Effector memory CD8-positive, alpha-beta T cell (primary cell): ENCODE measurements at regions not wholly inside any gene's neighbourhood (a gene's known extent, or its start where the extent isn't known, plus 50 kb on each side); places are given as distances from the start of the nearest gene placed in this dataset.

Experiments
- ATAC-seq: fragments of 150-1000 bp; cut with Tn5 transposase; replicated peaks from 2 replicates; pipeline ENCODE4 v1.10.0; 2021; ENCODE audit warnings: mild to moderate bottlenecking, moderate library complexity
- DNase-seq, 3 experiments: peaks; one replicate each; pipeline ENCODE4 v3.0.0; 2021
- H3K27ac Mint-ChIP-seq, 2 donors: one replicate each; pipeline ENCODE4 v1.8.0; 2022; ENCODE audit warnings: mild to moderate bottlenecking in 2 of 2, mixed read lengths in 2 of 2, moderate library complexity in 2 of 2
- H3K27me3 Mint-ChIP-seq, 2 donors: one replicate each; pipeline ENCODE4 v1.8.0; 2022; ENCODE audit warnings: mixed read lengths in 2 of 2
- H3K36me3 Mint-ChIP-seq: one replicate; pipeline ENCODE4 v1.8.0; 2022; ENCODE audit warnings: mild to moderate bottlenecking, moderate library complexity, mixed read lengths; ENCODE audit not compliant: insufficient read depth
- H3K4me1 Mint-ChIP-seq, 2 donors: one replicate each; pipeline ENCODE4 v1.8.0; 2022; ENCODE audit warnings: low read depth in 2 of 2, mixed read lengths in 2 of 2
- H3K4me3 Mint-ChIP-seq, 2 donors: one replicate each; pipeline ENCODE4 v1.8.0; 2022; ENCODE audit warnings: mild to moderate bottlenecking in 2 of 2, mixed read lengths in 2 of 2, moderate library complexity in 2 of 2
- H3K9me3 Mint-ChIP-seq, 2 donors: one replicate each; pipeline ENCODE4 v1.8.0; 2022; ENCODE audit warnings: mixed read lengths in 2 of 2

DNA sequence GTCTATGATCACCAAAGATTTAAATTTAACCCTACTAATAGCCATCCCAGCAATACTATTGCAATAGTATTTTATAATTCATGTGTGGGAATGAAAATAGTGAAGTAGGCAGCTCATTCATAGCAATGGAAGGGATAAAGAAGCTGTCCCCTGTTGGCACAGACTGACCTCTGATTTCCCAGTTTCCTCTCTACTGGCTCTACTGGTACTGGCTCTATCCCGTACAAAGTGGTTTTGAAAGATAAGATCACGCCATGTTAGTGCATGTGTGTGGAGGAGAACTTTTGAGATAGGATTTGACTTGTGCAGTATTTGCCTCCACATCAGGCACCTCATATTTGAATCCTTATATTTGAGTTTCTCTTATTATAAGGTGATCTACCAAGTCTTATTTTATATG, 227.3 kb upstream of the ADGRL2 start:
- no peaks in the 10 kb centered on the region for H3K4me1 Mint-ChIP-seq
- no peaks in the 10 kb centered on the region for H3K36me3 Mint-ChIP-seq
- H3K27me3 Mint-ChIP-seq, result no peaks in the 10 kb centered on the region
- H3K27ac Mint-ChIP-seq, result no peak overlapping the region
- no peak overlapping the region for H3K4me3 Mint-ChIP-seq
- no peak for ATAC-seq
- no peak for DNase-seq
- peaks cover 7% of the 10 kb centered on the region in 2 donors for H3K9me3 Mint-ChIP-seq

DNA sequence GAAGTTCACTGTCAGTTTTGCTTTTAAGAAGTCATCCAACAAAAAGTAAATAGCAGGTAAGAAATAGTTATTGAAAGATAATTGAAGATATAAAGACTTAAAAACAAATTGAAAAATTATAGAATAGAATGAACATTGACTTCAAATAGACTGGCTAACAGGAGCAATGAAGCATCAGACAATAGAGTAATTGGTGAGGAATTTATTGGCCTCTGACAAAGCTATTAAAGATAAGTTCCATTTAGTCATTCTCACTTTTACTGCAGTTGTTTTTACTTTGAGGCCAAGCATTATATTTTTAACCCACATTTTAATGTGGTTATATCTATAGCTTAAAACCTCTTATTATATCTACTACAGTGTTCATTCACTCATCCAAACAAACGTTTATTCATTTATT, 228.8 kb upstream of the ADGRL2 start:
- Mint-ChIP-seq H3K9me3 (peaks cover 2 to 7% of the 10 kb centered on the region in 2 donors), H3K27me3 (no peaks in the 10 kb centered on the region), H3K4me3 (no peak overlapping the region), H3K4me1 (no peaks in the 10 kb centered on the region), H3K27ac (no peak overlapping the region), H3K36me3 (no peaks in the 10 kb centered on the region)
- no peak for ATAC-seq
- no peak for DNase-seq

- ATAC-seq, result no peak
- Mint-ChIP-seq H3K4me1 (no peaks in the 10 kb centered on the region), H3K9me3 (peaks cover 3 to 7% of the 10 kb centered on the region in 2 donors), H3K36me3 (no peaks in the 10 kb centered on the region), H3K27ac (no peak overlapping the region), H3K4me3 (no peak overlapping the region), H3K27me3 (no peaks in the 10 kb centered on the region)
- DNase-seq, result no peak
Measured at GRCh38 chr1:81569761-81570160, 231.0 kb upstream of the ADGRL2 start.

GRCh38 chr1:81563632-81564031, 237.1 kb upstream of the ADGRL2 start:
- no peak overlapping the region for H3K27ac Mint-ChIP-seq

GRCh38 chr1:81562934-81563333, 237.8 kb upstream of the ADGRL2 start:
- no peaks in the 10 kb centered on the region for H3K27me3 Mint-ChIP-seq
- no peak overlapping the region for H3K4me3 Mint-ChIP-seq
- H3K4me1 Mint-ChIP-seq, result no peaks in the 10 kb centered on the region
- DNase-seq (no peak), ATAC-seq (no peak)
- peaks cover 16 to 21% of the 10 kb centered on the region in 2 donors for H3K9me3 Mint-ChIP-seq
- H3K36me3 Mint-ChIP-seq, result no peaks in the 10 kb centered on the region
- H3K27ac Mint-ChIP-seq, result no peak overlapping the region

More at GRCh38 chr1:81563632-81564031, 237.1 kb upstream of the ADGRL2 start:
- DNase-seq (no peak), ATAC-seq (no peak)
- no peaks in the 10 kb centered on the region for H3K4me1 Mint-ChIP-seq
- no peak overlapping the region for H3K4me3 Mint-ChIP-seq
- H3K27me3 Mint-ChIP-seq, result no peaks in the 10 kb centered on the region
- no peaks in the 10 kb centered on the region for H3K36me3 Mint-ChIP-seq
- H3K9me3 Mint-ChIP-seq, result peaks cover 16 to 21% of the 10 kb centered on the region in 2 donors

- H3K36me3 Mint-ChIP-seq, result no peaks in the 10 kb centered on the region
- H3K27me3 Mint-ChIP-seq, result no peaks in the 10 kb centered on the region
- H3K4me1 Mint-ChIP-seq, result no peaks in the 10 kb centered on the region
- H3K4me3 Mint-ChIP-seq, result no peak overlapping the region
- no peak overlapping the region for H3K27ac Mint-ChIP-seq
- DNase-seq, result no peak
- ATAC-seq, result no peak
- H3K9me3 Mint-ChIP-seq, result peaks cover 20 to 22% of the 10 kb centered on the region in 2 donors
Measured at GRCh38 chr1:81560629-81561028, 240.1 kb upstream of the ADGRL2 start.

GRCh38 chr1:81559662-81560350, 240.9 kb upstream of the ADGRL2 start:
- Mint-ChIP-seq H3K4me3 (no peak overlapping the region), H3K27ac (no peak overlapping the region), H3K4me1 (no peaks in the 10 kb centered on the region), H3K36me3 (no peaks in the 10 kb centered on the region), H3K9me3 (peaks cover 20 to 22% of the 10 kb centered on the region in 2 donors), H3K27me3 (no peaks in the 10 kb centered on the region)
- ATAC-seq (no peak), DNase-seq (no peak)

- Mint-ChIP-seq H3K4me1 (no peaks in the 10 kb centered on the region), H3K27me3 (no peaks in the 10 kb centered on the region), H3K9me3 (peaks cover 11 to 16% of the 10 kb centered on the region in 2 donors), H3K4me3 (no peak overlapping the region), H3K27ac (no peak overlapping the region), H3K36me3 (no peaks in the 10 kb centered on the region)
- no peak for ATAC-seq
- DNase-seq, result no peak
Measured at GRCh38 chr1:81558291-81559076, 242.2 kb upstream of the ADGRL2 start.

- DNase-seq (no peak), ATAC-seq (no peak)
- H3K36me3 Mint-ChIP-seq, result no peaks in the 10 kb centered on the region
- H3K9me3 Mint-ChIP-seq, result peaks cover 5 to 16% of the 10 kb centered on the region in 2 donors
- H3K4me1 Mint-ChIP-seq, result no peaks in the 10 kb centered on the region
- H3K27me3 Mint-ChIP-seq, result no peaks in the 10 kb centered on the region
- no peak overlapping the region for H3K4me3 Mint-ChIP-seq
- no peak overlapping the region for H3K27ac Mint-ChIP-seq
Measured at GRCh38 chr1:81556968-81557367, 243.8 kb upstream of the ADGRL2 start.

- Mint-ChIP-seq H3K4me1 (no peaks in the 10 kb centered on the region), H3K9me3 (peaks cover 9 to 10% of the 10 kb centered on the region in 2 donors), H3K27me3 (no peaks in the 10 kb centered on the region), H3K36me3 (no peaks in the 10 kb centered on the region), H3K4me3 (no peak overlapping the region), H3K27ac (no peak overlapping the region)
- ATAC-seq (no peak), DNase-seq (no peak)
Measured at GRCh38 chr1:81554534-81554933, 246.2 kb upstream of the ADGRL2 start.

- ATAC-seq, result no peak
- DNase-seq, result no peak
Measured at GRCh38 chr1:81554108-81554507, 246.6 kb upstream of the ADGRL2 start.

GRCh38 chr1:81553503-81553902, 247.2 kb upstream of the ADGRL2 start:
- ATAC-seq, result no peak
- Mint-ChIP-seq H3K4me3 (no peak overlapping the region), H3K36me3 (no peaks in the 10 kb centered on the region)

More at GRCh38 chr1:81554108-81554507, 246.6 kb upstream of the ADGRL2 start:
- Mint-ChIP-seq H3K4me1 (no peaks in the 10 kb centered on the region), H3K27ac (no peak overlapping the region), H3K4me3 (no peak overlapping the region), H3K27me3 (no peaks in the 10 kb centered on the region), H3K36me3 (no peaks in the 10 kb centered on the region), H3K9me3 (peaks cover 12 to 14% of the 10 kb centered on the region in 2 donors)

GRCh38 chr1:81551946-81552345, 248.8 kb upstream of the ADGRL2 start:
- ATAC-seq, result no peak
- Mint-ChIP-seq H3K36me3 (no peaks in the 10 kb centered on the region), H3K27me3 (no peaks in the 10 kb centered on the region), H3K4me3 (no peak overlapping the region), H3K4me1 (no peaks in the 10 kb centered on the region), H3K9me3 (peaks cover 12 to 13% of the 10 kb centered on the region in 2 donors), H3K27ac (no peak overlapping the region)
- DNase-seq, result no peak

More at GRCh38 chr1:81553503-81553902, 247.2 kb upstream of the ADGRL2 start:
- no peak for DNase-seq
- Mint-ChIP-seq H3K4me1 (no peaks in the 10 kb centered on the region), H3K9me3 (peaks cover 13 to 17% of the 10 kb centered on the region in 2 donors), H3K27me3 (no peaks in the 10 kb centered on the region), H3K27ac (no peak overlapping the region)

- H3K4me1 Mint-ChIP-seq, result no peaks in the 10 kb centered on the region
- ATAC-seq (no peak), DNase-seq (no peak)
- no peak overlapping the region for H3K4me3 Mint-ChIP-seq
- H3K36me3 Mint-ChIP-seq, result no peaks in the 10 kb centered on the region
- no peak overlapping the region for H3K27ac Mint-ChIP-seq
- H3K9me3 Mint-ChIP-seq, result peaks cover 11 to 12% of the 10 kb centered on the region in 2 donors
- no peaks in the 10 kb centered on the region for H3K27me3 Mint-ChIP-seq
Measured at GRCh38 chr1:81550753-81551152, 250.0 kb upstream of the ADGRL2 start.
